Esophagus muscularis mucosa (tissue), 4 donors: ENCODE measurements at regions not wholly inside any gene's neighbourhood (a gene's known extent, or its start where the extent isn't known, plus 50 kb on each side); places are given as distances from the start of the nearest gene placed in this dataset.

Experiments used
- EP300 ChIP-seq: sonication (generic); formaldehyde crosslinking; IDR thresholded peaks from one replicate; pipeline ENCODE4 v1.6.1; 2017; ENCODE audit warnings: antibody characterized with exemption
- POLR2A ChIP-seq: fragments of 450-650 bp; IDR thresholded peaks from one replicate; pipeline ENCODE4 v1.6.1; 2017; ENCODE audit warnings: antibody characterized with exemption, moderate library complexity, mild to moderate bottlenecking, low read depth
- TF ChIP-seq, protein P1 (sequence below), 3 experiments: fragments of 200-600 bp in 2 of 3; fragments of 450-650 bp in 1 of 3; sonication (generic) in 2 of 3; IDR thresholded peaks; one replicate each; pipeline ENCODE4 v1.5.1; 2017 to 2019; ENCODE audit warnings: antibody characterized with exemption in 3 of 3, mild to moderate bottlenecking in 2 of 3, moderate library complexity in 1 of 3

DNA sequence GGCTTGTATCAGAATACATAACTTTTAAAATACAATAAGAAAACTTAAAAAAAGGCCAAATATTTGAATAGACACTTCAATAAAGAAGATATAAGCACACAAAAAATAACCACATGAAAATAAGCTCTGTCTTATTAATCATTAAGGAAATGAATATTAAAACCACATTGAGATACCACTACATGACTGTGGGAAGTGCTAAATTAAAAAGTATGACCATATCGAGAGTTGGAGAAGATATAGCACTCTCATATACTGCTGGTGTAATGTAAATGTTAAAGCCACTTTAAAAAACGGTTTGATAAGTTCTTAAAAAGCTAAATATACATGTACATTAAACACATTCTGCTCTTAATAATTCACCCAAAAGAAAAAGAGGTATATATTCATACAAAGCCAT lies 104.6 kb upstream of the TRIB2 start:
- TF ChIP-seq, protein P1, sequence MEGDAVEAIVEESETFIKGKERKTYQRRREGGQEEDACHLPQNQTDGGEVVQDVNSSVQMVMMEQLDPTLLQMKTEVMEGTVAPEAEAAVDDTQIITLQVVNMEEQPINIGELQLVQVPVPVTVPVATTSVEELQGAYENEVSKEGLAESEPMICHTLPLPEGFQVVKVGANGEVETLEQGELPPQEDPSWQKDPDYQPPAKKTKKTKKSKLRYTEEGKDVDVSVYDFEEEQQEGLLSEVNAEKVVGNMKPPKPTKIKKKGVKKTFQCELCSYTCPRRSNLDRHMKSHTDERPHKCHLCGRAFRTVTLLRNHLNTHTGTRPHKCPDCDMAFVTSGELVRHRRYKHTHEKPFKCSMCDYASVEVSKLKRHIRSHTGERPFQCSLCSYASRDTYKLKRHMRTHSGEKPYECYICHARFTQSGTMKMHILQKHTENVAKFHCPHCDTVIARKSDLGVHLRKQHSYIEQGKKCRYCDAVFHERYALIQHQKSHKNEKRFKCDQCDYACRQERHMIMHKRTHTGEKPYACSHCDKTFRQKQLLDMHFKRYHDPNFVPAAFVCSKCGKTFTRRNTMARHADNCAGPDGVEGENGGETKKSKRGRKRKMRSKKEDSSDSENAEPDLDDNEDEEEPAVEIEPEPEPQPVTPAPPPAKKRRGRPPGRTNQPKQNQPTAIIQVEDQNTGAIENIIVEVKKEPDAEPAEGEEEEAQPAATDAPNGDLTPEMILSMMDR (IDR thresholded peaks at IDR 0.05): no peak
- TF ChIP-seq POLR2A (no peak), EP300 (no peak)
